Middle frontal gyrus (tissue), 1 donor: ENCODE measurements at regions not wholly inside any gene's neighbourhood (a gene's known extent, or its start where the extent isn't known, plus 50 kb on each side); places are given as distances from the start of the nearest gene placed in this dataset.
"Not testable (repeated sequence)": the region's sequence is repeated elsewhere in the genome, so short reads cannot be mapped to it uniquely, and the experiment has no call there.

ENCODE experiments used
- DNase-seq: peaks from one replicate; pipeline ENCODE4 v3.0.0-alpha.2; 2015; ENCODE audit warnings: low spot score; ENCODE audit errors: extremely low spot score

DNA sequence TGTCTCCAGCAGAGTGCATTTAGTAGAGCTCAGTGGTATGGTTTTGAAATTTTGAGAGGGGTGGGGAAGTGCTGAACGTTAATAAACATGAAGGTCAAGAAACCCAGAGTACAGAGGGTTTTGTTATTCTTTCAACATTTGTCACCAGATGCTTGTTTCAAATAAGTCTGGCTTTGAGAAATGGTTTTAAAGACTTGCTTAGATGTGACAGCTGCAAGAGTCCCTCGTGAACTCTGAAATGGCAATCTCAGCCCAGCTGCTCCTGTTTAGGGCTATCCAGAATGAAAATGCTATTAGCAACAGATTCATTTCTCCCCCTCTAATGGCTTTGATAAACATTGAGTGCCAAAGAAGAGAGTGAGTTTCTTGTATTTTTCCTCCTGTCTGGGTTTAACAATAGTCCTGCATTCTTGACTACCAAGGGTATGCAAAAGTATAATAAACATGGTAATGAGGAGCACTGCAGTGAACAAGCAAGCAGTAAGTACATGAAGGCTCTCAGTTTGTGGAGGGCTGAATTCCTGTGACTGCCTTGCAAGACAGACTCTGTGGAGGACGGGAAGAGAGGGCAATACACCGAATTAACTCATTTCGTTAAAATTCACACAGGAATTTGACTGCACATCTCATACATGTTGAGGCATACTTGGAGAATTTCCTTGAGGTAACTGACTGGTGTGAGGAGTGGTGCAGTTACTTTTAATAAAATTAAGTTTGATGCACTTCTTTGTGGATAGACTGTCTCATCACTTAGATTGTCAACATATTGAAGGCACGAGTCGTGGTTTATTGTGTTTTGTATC lies 490.9 kb downstream of the REEP3 start:
- no peak for DNase-seq

DNA sequence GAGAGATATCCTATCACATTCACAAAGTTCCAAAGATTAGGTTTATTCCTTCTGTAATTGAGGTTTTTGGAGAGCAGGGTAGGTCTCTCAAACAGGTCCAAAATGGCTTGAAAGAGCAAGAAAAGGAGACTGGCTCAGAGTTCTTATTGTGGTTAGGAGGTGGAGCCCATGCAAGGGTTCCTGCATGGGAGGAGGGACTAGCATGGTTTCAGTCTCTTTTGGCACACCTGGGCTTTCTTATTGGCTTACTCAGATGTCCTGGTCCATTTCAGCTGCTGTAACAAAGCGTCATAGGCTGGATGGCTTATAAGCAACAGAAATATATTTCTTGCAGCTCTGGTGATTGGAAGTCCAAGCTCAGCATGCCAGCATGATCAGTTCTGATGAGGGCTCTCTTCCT lies 493.1 kb downstream of the REEP3 start:
- DNase-seq = no peak

DNA sequence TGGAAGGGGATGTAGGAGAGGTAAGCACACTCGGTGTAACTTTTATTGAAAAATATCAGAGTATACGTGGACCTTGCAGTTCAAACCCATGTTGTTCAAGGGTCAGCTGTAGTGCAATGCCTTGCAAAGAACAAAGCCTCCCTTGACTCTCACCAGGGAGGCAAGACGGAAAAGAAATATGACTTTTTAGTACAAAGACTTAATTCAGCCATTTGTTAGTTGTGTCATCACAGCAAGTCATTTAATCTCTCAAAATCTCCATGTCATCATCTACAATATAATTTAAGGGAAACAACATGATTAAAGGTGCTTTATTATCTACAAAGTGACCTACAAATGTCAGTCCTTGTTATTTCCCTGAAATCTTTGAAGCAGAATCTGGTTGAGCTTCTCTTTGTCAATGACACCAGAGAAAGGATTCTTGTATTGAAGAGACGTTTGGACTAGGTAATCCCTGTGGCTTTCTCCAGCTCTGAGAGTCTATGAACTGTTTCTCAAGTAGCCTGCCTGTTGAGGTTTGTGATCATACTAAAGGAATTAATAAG lies 502.8 kb downstream of the REEP3 start:
- DNase-seq = no peak

DNA sequence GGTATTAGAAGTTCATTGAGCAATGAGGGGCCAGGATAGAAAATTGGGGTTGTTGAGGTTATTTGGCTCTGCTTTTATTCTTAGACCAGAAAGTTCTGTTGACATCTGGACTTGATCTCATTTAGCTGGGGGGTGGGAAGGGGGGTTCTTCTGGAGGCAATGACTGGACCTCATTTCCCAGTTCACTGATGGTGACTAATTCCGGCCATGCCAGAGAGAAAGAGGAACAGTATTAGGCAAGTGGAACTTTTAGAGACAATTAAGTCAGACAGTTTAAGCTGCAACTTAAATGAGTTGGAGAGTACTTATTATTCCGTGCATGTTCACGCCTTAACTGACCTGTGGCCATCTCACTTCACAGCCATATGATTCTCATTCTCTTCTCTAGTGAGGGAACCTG lies 512.5 kb downstream of the REEP3 start:
- DNase-seq = no peak

DNA sequence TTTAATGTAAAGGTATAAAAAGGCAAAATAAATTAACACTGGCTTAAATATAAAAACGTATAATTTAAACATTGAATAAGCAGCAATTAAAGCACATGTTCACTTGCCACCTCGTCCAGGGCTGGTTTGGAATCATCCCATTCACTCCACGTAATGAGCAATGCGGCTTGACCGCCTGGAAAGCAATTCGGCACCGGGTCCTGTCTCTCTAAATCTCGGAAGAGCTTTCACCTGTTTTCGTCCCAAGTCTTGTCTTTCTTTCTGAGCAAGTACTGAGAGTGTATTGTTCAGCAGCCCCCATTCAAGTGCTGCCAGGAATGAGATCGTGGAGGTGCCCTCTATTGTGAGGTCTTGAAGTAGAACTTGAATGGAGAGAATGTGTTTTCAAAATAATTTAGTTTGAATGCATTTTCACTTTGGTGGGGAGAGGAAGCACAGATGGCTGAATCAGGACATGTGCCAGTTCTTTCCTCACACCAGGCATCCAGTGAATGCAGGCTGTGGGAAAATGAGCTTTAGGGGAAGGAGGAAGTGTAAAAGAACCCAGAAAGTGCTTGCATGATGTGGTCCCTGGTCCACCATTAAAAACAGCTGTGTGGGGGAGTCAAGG lies 515.2 kb downstream of the REEP3 start:
- no peak for DNase-seq

DNA sequence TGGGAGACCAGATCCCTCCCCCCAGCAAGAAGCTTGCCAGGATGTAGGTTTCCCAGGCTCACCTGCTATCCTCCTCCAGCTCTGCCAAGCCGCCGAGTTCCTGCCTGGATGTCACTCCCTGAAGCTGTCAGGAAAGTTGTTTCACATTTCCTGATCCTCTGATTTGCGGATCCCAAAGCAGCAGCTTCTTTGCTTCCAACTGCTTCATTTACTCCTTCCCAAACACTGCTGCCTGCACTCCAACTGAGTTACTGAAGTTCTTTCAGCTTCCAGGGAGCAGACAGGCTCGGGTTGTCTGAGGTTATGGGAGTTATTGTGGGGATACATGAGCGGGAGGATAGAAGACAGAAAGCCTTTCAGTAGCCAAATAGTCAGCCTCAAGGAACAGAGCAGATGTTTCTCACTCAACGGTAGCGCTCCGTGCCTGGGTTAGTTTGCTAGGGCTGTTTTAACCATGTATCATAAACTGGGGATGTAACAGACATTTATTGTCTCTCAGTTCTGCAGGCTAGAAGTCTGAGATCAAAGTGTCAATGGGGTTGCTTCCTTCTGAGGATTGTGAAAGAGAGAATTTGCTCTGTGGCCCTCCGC lies 516.0 kb downstream of the REEP3 start:
- no peak for DNase-seq

DNA sequence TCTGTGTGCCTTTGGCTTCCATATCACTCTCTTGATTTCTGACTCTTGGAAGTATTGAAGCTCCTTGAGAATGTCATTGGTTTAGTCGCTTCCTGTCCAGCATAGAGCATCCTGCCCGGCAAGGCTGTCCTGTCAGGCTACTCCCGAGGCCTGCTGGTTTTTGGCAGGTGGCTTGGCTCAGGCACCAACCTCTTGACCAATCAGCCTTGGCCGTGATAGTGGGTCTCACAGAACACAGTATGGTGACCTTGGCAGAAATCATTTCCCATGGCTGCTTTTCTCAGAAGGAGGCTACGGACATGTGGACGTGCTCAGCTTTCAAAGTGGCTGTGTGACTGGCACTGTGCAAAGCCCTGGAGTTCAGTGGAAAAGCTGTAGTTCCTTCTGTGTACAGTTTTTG lies 516.9 kb downstream of the REEP3 start:
- DNase-seq = no peak

DNA sequence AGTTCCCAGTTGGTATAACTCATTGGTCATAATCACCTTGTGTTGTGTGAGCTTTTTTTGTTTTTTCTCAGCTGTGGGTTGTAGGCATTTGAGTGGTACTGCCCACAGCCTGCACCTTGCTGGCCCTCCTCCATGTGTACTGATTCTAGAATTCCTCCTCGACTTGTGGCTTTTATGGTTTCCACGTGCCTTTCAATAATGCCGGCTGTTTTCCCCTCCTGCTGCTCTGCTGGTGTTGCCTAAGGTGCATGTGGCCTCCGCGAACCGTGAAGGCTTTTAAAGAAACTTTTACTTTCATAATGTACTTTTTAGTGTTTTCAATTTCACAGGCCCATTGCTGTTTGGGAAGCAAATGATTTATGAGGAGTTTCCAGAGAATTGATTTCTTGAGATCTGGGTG lies 518.0 kb downstream of the REEP3 start:
- no peak for DNase-seq

DNA sequence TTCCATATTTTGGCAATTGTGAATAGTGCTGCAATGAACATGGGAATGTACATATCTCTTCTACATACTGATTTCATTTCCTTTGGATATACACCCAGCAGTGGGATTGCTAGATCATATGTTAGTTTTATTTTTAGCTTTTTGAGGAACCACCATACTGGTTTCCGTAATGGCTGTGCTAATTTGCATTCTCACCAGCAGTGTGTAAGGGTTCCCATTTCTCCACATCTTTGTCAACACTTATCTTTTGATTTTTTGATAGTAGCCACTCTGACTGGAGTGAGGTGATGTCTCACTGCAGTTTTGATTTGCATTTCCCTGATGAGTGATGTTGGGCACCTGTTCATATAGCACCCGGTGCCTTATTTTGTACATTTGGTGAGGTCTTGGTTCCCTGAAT lies 519.6 kb downstream of the REEP3 start:
- DNase-seq = no peak

DNA sequence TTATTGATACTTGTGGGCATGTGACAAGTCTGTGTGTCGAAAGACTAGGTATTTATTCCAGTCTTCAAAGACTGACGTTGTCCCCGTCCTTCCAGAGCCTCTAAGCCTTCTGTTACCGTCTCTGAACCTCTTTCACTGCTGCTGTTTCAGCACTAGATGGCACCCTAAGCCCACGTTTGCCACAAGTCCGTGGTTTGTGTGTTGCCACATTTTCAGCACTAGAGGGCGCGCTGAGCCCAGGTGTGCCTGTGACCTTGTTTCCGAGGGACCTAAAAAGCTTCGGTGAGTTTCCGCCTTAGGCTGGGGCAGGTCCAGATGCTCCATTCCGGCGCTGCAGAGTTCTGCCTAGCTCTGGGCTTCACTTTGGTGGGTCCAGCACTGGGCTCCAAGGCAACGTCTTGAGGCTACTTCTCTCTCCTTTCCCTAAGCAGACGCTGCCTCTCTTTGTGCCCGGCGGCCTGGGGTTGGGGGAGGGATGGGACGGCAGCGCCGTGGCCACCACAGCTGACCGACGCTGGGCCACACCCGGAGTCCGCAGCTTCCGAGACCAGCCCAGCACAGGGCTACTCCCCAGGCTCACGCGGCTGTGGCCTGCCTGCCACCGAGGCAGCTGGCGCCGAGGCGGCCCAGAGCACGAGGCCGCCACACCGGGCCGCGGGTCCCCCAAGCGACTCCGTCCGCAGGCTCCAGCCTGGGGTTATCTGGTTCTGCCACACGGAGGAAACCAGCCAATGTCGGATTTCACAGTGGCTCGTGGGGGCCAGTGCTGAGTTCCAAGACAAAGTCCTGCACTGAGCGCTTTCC lies 520.2 kb downstream of the REEP3 start:
- DNase-seq = no peak

DNA sequence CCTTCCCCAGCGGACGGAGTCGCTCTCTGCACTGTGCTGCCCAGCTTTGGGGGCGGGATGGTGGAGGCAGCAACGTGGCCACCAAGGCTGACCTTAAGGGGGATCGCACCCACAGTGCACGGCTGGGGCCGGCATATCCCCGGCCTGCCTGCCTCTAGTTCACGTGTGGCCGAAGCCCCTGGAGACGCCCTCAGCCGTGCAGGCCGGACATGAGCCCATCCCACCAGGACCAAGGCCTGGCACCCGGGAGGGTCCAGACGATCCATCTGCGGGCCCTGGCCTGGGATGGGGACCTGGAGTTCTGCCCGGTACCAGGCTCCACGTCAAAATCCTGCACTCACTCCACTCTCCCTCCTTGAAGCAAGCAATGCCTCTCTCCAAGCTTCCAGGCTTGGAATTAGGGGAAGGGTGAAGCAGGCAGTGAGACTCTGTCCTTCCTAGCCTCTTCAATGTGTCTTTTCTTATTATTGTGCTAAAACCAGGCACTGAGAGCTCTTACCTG lies 520.8 kb downstream of the REEP3 start:
- no peak for DNase-seq

DNA sequence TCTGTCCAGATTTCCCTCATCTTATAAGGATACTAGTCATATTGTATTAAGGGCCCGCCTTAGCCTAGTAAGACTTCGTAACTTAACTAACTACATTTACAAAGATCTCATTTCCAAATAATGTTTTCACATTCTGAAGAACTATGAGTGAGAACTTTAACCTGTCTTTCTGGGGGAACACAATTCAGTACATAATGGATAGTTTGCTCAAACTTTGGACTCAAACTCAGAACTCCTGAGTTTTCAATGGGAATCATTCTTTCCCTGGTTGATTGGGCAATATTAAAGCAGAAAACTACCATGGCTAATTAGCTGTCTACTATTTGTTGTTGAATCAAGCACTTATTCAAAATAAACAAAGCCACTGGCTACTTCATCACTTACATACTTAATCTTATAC lies 522.9 kb downstream of the REEP3 start:
- DNase-seq = no peak

DNA sequence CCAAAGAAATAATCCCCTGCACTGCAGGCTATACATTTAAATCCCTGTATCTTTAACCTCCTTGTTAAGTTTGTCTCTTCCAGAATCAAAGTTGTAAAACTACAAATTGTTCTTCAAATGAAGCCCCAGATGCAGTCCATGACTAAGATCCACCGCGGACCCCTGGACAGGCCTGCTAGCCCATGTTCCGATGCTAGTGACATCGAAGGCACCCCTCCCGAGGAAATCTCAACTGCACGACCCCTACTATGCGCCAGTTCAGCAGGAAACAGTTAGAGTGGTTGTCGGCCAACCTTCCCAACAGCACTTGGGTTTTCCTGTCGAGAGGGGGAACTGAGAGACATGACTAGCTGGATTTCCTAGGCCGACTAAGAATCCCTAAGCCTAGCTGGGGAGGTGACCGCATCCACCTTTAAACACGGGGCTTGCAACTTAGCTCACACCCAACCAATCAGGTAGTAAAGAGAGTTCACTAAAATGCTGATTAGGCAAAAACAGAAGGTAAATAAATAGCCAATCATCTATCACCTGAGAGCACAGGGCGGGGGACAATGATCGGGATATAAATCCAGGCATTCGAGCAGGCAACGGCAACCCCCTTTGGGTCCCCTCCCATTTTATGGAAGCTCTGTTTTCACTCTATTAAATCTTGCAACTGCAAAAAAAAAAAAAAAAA lies 523.9 kb downstream of the REEP3 start:
- DNase-seq = not testable (repeated sequence)

DNA sequence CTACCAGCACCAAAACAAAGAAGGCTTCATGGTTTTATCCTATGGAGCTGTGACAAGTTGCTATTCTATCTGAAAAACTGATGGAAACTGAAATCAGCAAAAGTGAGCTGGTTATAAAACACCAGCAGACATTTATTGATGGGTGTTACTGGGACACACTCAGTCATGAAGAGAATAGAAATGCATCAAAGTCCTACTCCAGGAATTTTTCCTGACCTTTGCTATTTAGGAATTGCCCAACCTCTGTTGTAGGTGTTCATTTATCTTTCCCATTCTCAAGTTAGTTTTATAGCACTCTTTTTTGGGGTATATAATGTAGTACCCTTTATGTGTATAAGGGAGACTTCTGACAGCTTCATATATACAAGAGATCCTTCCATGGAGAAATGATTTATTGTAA lies 533.2 kb downstream of the REEP3 start:
- DNase-seq = no peak

DNA sequence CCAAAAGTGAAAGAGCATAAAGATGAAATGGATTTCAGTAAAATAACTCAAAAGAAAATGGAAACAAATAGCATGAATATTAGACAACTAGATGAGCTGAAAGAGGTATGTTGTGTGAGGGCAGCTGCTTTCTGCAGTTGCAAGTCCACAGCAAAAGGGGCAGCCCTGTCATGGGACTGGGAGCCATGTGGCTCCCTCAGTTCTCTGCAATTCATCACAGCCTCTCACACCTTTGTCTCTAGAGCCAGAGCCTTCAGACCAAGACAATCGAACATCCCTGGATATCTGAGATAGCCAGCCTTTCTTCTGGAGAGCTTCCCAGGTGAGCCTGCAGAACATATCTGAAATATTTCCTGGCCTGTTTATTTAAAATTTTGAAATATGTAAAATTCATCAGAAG lies 538.7 kb downstream of the REEP3 start:
- DNase-seq = no peak

DNA sequence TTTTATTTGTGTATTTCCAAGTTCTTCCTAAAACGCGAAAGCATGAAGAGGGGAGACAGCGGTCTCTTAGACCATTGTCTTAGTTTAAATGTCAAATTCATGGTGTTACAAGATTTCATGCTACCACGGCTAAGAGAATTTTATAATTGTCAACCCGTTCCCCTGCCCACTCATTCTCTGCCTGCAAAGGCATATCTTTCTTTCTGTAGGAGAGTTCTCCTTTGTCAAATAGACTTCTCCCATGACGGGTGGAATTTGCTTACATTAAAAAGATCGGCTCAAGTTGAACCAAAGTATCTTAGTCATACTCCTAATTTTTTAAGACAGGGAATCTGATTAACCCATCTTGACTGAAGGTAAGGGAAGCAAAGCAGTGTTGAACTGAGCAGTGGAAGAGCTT lies 539.2 kb downstream of the REEP3 start:
- DNase-seq = no peak

DNA sequence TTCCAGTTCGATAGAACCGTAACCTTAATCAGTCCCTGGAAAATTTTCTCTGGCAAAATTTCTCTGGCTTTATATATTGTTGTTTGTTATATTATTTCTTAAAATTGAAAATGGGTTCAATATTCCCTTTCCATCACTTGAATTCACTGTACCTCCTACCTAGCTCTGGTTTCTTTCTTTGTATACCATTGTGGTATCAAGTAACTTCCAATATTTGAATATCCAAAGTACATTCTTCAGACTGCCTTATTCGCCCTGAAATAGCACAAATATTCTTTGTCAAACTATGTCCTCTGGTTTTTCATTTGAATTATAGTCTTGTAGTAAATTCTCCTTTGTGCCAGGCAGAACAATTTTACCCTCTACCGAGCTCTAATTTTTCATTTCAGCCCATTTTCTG lies 541.6 kb downstream of the REEP3 start:
- no peak for DNase-seq

DNA sequence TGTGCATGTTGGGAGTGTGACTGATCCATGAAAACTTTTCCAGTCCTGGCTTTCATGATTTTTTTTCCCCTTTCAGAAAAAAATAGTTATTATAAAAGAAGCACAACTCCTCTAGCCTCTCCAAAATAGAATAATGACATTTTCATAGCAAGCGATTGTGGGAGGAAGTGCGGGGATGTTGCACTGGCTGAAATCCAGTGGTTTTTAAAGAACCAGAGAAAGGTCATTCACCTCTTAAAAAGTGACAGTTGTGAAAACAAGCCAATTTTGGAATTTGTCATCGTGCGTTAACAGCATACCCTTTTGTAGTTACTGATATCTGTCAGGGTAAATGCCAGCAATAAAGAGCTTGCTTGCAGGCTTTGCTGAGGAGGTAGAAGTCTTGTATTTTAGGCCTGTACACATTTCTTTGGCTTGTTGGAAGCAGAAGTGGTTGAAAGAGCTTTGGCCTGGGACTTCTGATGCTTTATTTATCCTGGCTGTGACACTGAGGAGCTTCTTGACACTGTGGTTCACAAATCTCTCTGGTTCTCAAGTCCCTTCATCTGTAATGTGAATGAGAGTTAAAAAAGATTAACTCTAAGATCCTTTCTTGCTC lies 545.9 kb downstream of the REEP3 start:
- no peak for DNase-seq

DNA sequence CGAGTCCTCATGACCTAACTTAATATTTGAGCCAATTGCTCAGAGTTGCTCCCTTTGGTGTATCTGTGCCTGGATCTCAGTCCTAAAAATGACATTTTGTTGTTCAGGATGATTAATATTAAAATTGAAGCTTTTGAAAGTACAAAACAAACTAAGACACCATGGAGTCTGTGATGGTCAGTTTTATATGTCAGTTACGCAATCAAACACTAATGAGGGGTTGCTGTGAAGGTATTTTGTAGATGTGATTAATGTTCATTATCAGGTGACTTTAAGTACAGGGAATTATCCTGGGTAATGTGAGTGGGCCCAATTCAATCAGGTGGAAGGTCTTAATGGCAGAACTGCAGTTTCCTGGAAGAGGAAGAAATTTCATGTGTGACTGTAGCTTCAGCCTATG lies 546.7 kb downstream of the REEP3 start:
- DNase-seq = no peak

DNA sequence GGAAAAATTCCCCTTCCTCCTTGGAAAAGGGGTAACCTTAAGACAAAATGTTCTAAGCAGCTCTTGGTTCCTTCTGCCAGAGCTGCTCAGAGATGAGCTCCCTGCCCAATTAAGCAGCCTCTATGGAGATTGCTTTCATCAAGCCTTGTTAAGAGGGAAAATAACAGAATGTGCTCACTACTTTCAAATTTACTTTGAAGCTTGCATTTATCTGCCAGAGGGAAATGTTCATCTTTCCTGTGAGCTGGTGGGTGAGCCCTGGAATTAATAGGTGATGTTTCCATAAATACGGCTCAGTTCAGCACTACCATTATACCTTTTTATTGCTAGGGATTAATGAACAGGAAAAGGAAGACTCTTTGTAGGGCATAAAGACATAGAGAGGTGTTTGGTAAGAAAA lies 549.0 kb downstream of the REEP3 start:
- DNase-seq = no peak

DNA sequence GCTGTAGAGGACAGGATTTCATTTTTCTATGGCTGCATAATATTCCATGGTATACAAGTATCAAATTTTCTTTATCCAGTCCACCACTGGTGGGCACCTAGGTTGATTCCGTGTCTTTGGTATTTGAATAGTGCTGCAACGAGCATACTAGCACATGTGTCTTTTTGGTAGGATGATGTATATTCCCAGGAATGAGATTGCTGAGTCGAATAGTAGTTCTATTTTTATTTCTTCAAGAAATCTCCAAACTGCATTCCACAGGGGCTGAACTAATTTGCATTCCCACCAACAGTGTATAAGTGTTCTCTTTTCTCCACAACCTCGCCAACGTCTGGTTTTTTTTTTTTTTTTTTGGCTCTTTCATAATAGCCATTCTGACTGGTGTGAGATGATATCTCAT lies 550.0 kb downstream of the REEP3 start:
- no peak for DNase-seq
